HG03432 (cell line): ENCODE measurements at regions not wholly inside any gene's neighbourhood (a gene's known extent, or its start where the extent isn't known, plus 50 kb on each side); places are given as distances from the start of the nearest gene placed in this dataset.
"Not testable (repeated sequence)": the region's sequence is repeated elsewhere in the genome, so short reads cannot be mapped to it uniquely, and the experiment has no call there.

Experiments used
- ATAC-seq: cut with Tn5 transposase; IDR thresholded peaks from one replicate; pipeline ENCODE4 v1.9.1; 2021; ENCODE audit warnings: mild to moderate bottlenecking, moderate library complexity; ENCODE audit not compliant: unreplicated experiment

GRCh38 chr18:71303743-71304142, 1014.9 kb downstream of the SOCS6 start:
- not testable (repeated sequence) for ATAC-seq

GRCh38 chr18:71301596-71301995, 1012.8 kb downstream of the SOCS6 start:
- ATAC-seq, result no peak

- not testable (repeated sequence) for ATAC-seq
These were observed 1005.4 kb downstream of the SOCS6 start for GRCh38 chr18:71294201-71294600.

GRCh38 chr18:71293322-71293721, 1004.5 kb downstream of the SOCS6 start:
- no peak for ATAC-seq

GRCh38 chr18:71287268-71287667, 998.4 kb downstream of the SOCS6 start:
- ATAC-seq, result no peak

- ATAC-seq, result no peak
These were observed 963.6 kb downstream of the SOCS6 start for GRCh38 chr18:71252351-71252865.

GRCh38 chr18:71250191-71250590, 961.3 kb downstream of the SOCS6 start:
- ATAC-seq, result no peak

- ATAC-seq, result no peak
These were observed 960.9 kb downstream of the SOCS6 start for GRCh38 chr18:71249791-71250190.

GRCh38 chr18:71242981-71243380, 954.1 kb downstream of the SOCS6 start:
- no peak for ATAC-seq

- no peak for ATAC-seq
These were observed 950.3 kb downstream of the SOCS6 start for GRCh38 chr18:71238974-71239624.

GRCh38 chr18:71237641-71238040, 948.8 kb downstream of the SOCS6 start:
- ATAC-seq, result no peak

GRCh38 chr18:71233177-71233576, 944.3 kb downstream of the SOCS6 start:
- no peak for ATAC-seq

GRCh38 chr18:71223486-71223885, 934.6 kb downstream of the SOCS6 start:
- no peak for ATAC-seq

GRCh38 chr18:71221405-71221804, 932.6 kb downstream of the SOCS6 start:
- no peak for ATAC-seq

GRCh38 chr18:71212739-71213138, 923.9 kb downstream of the SOCS6 start:
- ATAC-seq, result not testable (repeated sequence)

- ATAC-seq, result no peak
These were observed 923.4 kb downstream of the SOCS6 start for GRCh38 chr18:71212222-71212621.

- no peak for ATAC-seq
These were observed 921.1 kb downstream of the SOCS6 start for GRCh38 chr18:71209944-71210343.

GRCh38 chr18:71194438-71194837, 905.6 kb downstream of the SOCS6 start:
- no peak for ATAC-seq

GRCh38 chr18:71189581-71189980, 900.7 kb downstream of the SOCS6 start:
- no peak for ATAC-seq

GRCh38 chr18:71168557-71169145, 879.8 kb downstream of the SOCS6 start:
- no peak for ATAC-seq

GRCh38 chr18:71136487-71136886, 847.6 kb downstream of the SOCS6 start:
- no peak for ATAC-seq

GRCh38 chr18:71134122-71134521, 845.3 kb downstream of the SOCS6 start:
- ATAC-seq, result no peak

GRCh38 chr18:71131918-71132317, 843.1 kb downstream of the SOCS6 start:
- ATAC-seq, result no peak
